22Rv1 (cell line): ENCODE measurements at regions not wholly inside any gene's neighbourhood (a gene's known extent, or its start where the extent isn't known, plus 50 kb on each side); places are given as distances from the start of the nearest gene placed in this dataset.

Source experiments
- ZFX ChIP-seq: fragments of 450-650 bp; IDR thresholded peaks from 2 replicates; pipeline ENCODE4 v1.6.1; 2017; ENCODE audit warnings: antibody characterized with exemption, borderline replicate concordance
- TF ChIP-seq, protein P1 (sequence below): fragments of 450-650 bp; IDR thresholded peaks from 2 replicates; pipeline ENCODE4 v1.5.1; 2017; ENCODE audit warnings: mild to moderate bottlenecking

DNA sequence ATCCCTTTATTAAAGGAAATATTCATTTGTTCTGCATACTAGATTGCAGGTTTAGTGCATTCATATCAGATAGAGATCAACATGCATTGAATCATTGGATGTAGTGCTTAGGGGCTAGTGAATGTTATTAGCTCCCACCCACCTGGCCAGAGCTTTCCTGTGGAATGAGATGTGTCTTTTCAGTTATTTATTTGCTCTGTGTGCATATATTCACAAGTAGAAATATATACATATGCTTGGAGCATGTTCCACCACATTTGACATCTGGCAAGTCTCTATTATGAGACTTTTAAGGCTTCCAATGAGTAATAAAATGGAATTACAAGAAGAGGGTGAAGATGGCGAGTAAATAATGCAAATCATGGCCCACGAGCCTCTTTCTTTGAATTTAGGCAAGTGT is 180.0 kb upstream of the LMO3 start:
- TF ChIP-seq, protein P1, sequence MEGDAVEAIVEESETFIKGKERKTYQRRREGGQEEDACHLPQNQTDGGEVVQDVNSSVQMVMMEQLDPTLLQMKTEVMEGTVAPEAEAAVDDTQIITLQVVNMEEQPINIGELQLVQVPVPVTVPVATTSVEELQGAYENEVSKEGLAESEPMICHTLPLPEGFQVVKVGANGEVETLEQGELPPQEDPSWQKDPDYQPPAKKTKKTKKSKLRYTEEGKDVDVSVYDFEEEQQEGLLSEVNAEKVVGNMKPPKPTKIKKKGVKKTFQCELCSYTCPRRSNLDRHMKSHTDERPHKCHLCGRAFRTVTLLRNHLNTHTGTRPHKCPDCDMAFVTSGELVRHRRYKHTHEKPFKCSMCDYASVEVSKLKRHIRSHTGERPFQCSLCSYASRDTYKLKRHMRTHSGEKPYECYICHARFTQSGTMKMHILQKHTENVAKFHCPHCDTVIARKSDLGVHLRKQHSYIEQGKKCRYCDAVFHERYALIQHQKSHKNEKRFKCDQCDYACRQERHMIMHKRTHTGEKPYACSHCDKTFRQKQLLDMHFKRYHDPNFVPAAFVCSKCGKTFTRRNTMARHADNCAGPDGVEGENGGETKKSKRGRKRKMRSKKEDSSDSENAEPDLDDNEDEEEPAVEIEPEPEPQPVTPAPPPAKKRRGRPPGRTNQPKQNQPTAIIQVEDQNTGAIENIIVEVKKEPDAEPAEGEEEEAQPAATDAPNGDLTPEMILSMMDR = no peak
- TF ChIP-seq ZFX = no peak
